ENCODE measurements at regions not wholly inside any gene's neighbourhood (a gene's known extent, or its start where the extent isn't known, plus 50 kb on each side); places are given as distances from the start of the nearest gene placed in this dataset.

DNA sequence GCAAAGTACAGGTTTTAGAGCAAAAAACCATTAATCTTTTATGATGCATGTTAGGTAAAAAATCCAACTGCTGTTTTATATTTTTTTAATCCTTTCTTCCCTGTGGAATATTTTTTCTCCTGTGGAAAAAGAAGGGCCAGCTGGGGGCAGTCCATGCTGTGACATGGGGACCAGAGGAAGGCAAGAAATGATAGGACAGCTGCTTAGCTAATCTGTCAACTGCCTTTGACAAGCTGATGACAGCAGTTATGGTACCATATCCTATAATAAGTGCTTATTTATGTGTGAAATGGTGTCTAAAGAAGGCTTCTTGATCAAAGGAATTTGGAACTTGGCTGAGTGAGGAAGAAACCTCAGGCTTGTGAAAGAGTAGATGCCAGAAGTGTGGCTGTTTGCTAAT lies 452.4 kb upstream of the NOVA1 start:
- no peaks in the 10 kb centered on the region for H3K36me3 ChIP-seq
- peaks cover 0 to 5% (median 0%) of the 10 kb centered on the region in 3 donors for H3K9me3 ChIP-seq
- H3K27me3 ChIP-seq = no peaks in the 10 kb centered on the region
- no peak overlapping the region for H3K27ac ChIP-seq
- no peaks in the 10 kb centered on the region for H3K4me1 ChIP-seq
- TF ChIP-seq POLR2A (IDR thresholded peaks at IDR 0.05) (no peak), EP300 (IDR thresholded peaks at IDR 0.05) (no peak), POLR2AphosphoS5 (IDR thresholded peaks at IDR 0.05) (no peak)
- TF ChIP-seq, protein P1, sequence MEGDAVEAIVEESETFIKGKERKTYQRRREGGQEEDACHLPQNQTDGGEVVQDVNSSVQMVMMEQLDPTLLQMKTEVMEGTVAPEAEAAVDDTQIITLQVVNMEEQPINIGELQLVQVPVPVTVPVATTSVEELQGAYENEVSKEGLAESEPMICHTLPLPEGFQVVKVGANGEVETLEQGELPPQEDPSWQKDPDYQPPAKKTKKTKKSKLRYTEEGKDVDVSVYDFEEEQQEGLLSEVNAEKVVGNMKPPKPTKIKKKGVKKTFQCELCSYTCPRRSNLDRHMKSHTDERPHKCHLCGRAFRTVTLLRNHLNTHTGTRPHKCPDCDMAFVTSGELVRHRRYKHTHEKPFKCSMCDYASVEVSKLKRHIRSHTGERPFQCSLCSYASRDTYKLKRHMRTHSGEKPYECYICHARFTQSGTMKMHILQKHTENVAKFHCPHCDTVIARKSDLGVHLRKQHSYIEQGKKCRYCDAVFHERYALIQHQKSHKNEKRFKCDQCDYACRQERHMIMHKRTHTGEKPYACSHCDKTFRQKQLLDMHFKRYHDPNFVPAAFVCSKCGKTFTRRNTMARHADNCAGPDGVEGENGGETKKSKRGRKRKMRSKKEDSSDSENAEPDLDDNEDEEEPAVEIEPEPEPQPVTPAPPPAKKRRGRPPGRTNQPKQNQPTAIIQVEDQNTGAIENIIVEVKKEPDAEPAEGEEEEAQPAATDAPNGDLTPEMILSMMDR (IDR thresholded peaks at IDR 0.05) = no peak
- no peak for ATAC-seq
- H3K4me3 ChIP-seq = no peak overlapping the region

DNA sequence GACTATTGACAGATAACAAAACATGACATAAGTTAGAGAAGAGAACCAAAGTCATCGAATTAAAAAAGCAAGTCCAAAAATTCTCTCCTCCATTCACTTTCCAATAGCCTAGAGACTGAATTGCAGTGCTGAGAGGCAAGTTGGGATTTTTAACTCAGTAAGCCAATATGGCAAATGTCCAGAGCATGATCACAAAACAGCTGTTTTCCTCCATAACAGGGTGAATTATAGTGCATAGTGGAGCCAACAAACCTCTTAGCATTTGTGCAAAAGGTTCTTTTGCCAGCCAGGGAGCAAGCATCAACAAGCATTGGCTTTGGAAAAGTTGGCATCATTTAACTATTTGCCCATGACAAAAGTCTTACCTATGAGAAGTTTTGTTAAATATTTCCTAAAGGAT lies 458.8 kb upstream of the NOVA1 start:
- H3K36me3 ChIP-seq = no peaks in the 10 kb centered on the region
- H3K4me3 ChIP-seq = no peak overlapping the region
- WGBS, 2 donors (ENCODE audit: low coverage in 1 of 2) = 60 to 67% methylated on average over 1 of the region's 1 CpG
- H3K9me3 ChIP-seq = peaks cover 0 to 5% (median 0%) of the 10 kb centered on the region in 3 donors
- no peak for TF ChIP-seq EP300 (IDR thresholded peaks at IDR 0.05)
- no peak for TF ChIP-seq POLR2AphosphoS5 (IDR thresholded peaks at IDR 0.05)
- no peaks in the 10 kb centered on the region for H3K27me3 ChIP-seq
- no peaks in the 10 kb centered on the region for H3K4me1 ChIP-seq
- ATAC-seq = no peak
- H3K27ac ChIP-seq = no peak overlapping the region

GRCh38 chr14:27061299-27061698 lies 463.5 kb upstream of the NOVA1 start:
- no peak overlapping the region for H3K4me3 ChIP-seq
- H3K27ac ChIP-seq = no peak overlapping the region
- ATAC-seq = no peak
- H3K4me1 ChIP-seq = no peaks in the 10 kb centered on the region
- H3K36me3 ChIP-seq = no peaks in the 10 kb centered on the region
- 38 to 49% methylated on average over 2 of the region's 2 CpGs for WGBS, 2 donors (ENCODE audit: low coverage in 1 of 2)
- H3K9me3 ChIP-seq = no peaks in the 10 kb centered on the region
- H3K27me3 ChIP-seq = no peaks in the 10 kb centered on the region
- no peak for TF ChIP-seq POLR2A (IDR thresholded peaks at IDR 0.05)
- TF ChIP-seq EP300 (IDR thresholded peaks at IDR 0.05) = no peak
- TF ChIP-seq, protein P1 (IDR thresholded peaks at IDR 0.05) = no peak
- no peak for TF ChIP-seq POLR2AphosphoS5 (IDR thresholded peaks at IDR 0.05)

- no peaks in the 10 kb centered on the region for H3K27me3 ChIP-seq
- no peak overlapping the region for H3K27ac ChIP-seq
- no peak for ATAC-seq
- H3K4me3 ChIP-seq = no peak overlapping the region
- TF ChIP-seq, protein P1 (IDR thresholded peaks at IDR 0.05) = no peak
- TF ChIP-seq POLR2A (IDR thresholded peaks at IDR 0.05) (no peak), EP300 (IDR thresholded peaks at IDR 0.05) (no peak), POLR2AphosphoS5 (IDR thresholded peaks at IDR 0.05) (no peak)
- H3K36me3 ChIP-seq = no peaks in the 10 kb centered on the region
- H3K9me3 ChIP-seq = no peaks in the 10 kb centered on the region
- no peaks in the 10 kb centered on the region for H3K4me1 ChIP-seq
Measured at GRCh38 chr14:27063959-27064358, 466.1 kb upstream of the NOVA1 start.

DNA sequence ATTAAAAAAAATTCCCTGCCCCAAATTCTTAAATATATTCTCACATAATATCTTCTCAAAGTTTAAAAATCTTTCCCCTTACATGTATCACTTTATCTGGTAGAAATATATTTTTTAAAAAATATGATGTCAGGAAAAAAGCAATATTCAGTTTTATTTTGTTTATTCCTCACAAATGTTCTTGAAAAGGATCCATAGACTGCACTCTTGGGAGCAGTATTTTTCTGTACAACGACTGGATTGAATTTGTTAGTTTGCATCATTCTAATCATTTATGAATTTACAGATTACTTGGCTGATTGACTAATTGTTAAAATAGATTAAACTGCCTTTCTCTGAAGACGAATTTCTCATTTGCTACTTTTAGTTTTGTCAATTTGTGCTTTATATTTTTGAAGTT lies 468.1 kb upstream of the NOVA1 start:
- ATAC-seq = no peak
- WGBS, 2 donors (ENCODE audit: low coverage in 1 of 2) = 30 to 46% methylated on average over 2 of the region's 2 CpGs

More for the DNA sequence above, 468.1 kb upstream of the NOVA1 start:
- H3K4me3 ChIP-seq = no peak overlapping the region
- H3K9me3 ChIP-seq = no peaks in the 10 kb centered on the region
- no peaks in the 10 kb centered on the region for H3K4me1 ChIP-seq
- H3K36me3 ChIP-seq = no peaks in the 10 kb centered on the region
- H3K27ac ChIP-seq = no peak overlapping the region
- TF ChIP-seq, protein P1 (IDR thresholded peaks at IDR 0.05) = no peak
- TF ChIP-seq EP300 (IDR thresholded peaks at IDR 0.05) (no peak), POLR2A (IDR thresholded peaks at IDR 0.05) (no peak), POLR2AphosphoS5 (IDR thresholded peaks at IDR 0.05) (no peak)
- H3K27me3 ChIP-seq = no peaks in the 10 kb centered on the region

Data from gastroesophageal sphincter (tissue), 4 donors.